ENCODE measurements at regions not wholly inside any gene's neighbourhood (a gene's known extent, or its start where the extent isn't known, plus 50 kb on each side); places are given as distances from the start of the nearest gene placed in this dataset.

- Histone ChIP-seq H3K36me3 (ENCODE audit: insufficient read depth, low read length) (no peaks in the 10 kb centered on the region), H3K9me2 (ENCODE audit: insufficient read depth, low read length) (no peaks in the 10 kb centered on the region), H3K4me2 (ENCODE audit: low read length) (no peak overlapping the region), H3K79me2 (replicated peaks; ENCODE audit: insufficient read depth, low read length) (no peaks in the 10 kb centered on the region), H3K4me3 (ENCODE audit: low read length) (no peak overlapping the region), H4K20me1 (ENCODE audit: insufficient read depth) (no peaks in the 10 kb centered on the region), H3K9ac (ENCODE audit: low read length) (no peak overlapping the region), H3K27me3 (ENCODE audit: insufficient read depth, low read depth, low read length) (no peaks in the 10 kb centered on the region), H3K9me3 (ENCODE audit: low read length) (no peaks in the 10 kb centered on the region), H3K27ac (ENCODE audit: low read length) (no peak overlapping the region), H2AFZ (ENCODE audit: low read depth, low read length) (no peak overlapping the region), H3F3A (ENCODE audit: insufficient read depth, low read length, poor library complexity, severe bottlenecking) (no peaks in the 10 kb centered on the region)
- TF ChIP-seq RAD21 (conservative IDR thresholded peaks at IDR 0.05) (no peak), MXI1 (conservative IDR thresholded peaks at IDR 0.05; ENCODE audit: poor library complexity, severe bottlenecking) (no peak), EZH2 (IDR thresholded peaks at IDR 0.05; ENCODE audit: borderline replicate concordance, insufficient read depth, low read length, poor library complexity, severe bottlenecking) (no peak), POLR2AphosphoS5 (IDR thresholded peaks at IDR 0.05) (no peak), REST (IDR thresholded peaks at IDR 0.05; ENCODE audit: borderline replicate concordance) (no peak), TAF1 (IDR thresholded peaks at IDR 0.05; ENCODE audit: low read depth) (no peak), CTCF (IDR thresholded peaks at IDR 0.05; ENCODE audit: poor library complexity, severe bottlenecking) (no peak), SMC3 (conservative IDR thresholded peaks at IDR 0.05; ENCODE audit: poor library complexity) (no peak), EP300 (conservative IDR thresholded peaks at IDR 0.05; ENCODE audit: poor library complexity, severe bottlenecking) (no peak)
Observed at GRCh38 chr2:219784178-219784577, 156.7 kb downstream of the SLC4A3 start.

- no peak overlapping the region for H3K27ac ChIP-seq (ENCODE audit: low read length)
- no peak overlapping the region for H3K4me3 ChIP-seq (ENCODE audit: low read length)
- H3K27me3 ChIP-seq (ENCODE audit: insufficient read depth, low read depth, low read length) = no peaks in the 10 kb centered on the region
- no peaks in the 10 kb centered on the region for H3F3A ChIP-seq (ENCODE audit: insufficient read depth, low read length, poor library complexity, severe bottlenecking)
- H3K9me3 ChIP-seq (ENCODE audit: low read length) = no peaks in the 10 kb centered on the region
- H3K4me2 ChIP-seq (ENCODE audit: low read length) = no peak overlapping the region
- H3K79me2 ChIP-seq (replicated peaks; ENCODE audit: insufficient read depth, low read length) = no peaks in the 10 kb centered on the region
- no peaks in the 10 kb centered on the region for H3K36me3 ChIP-seq (ENCODE audit: insufficient read depth, low read length)
- H4K20me1 ChIP-seq (ENCODE audit: insufficient read depth) = no peaks in the 10 kb centered on the region
- no peak for TF ChIP-seq TAF1 (IDR thresholded peaks at IDR 0.05; ENCODE audit: low read depth)
- no peak for TF ChIP-seq RAD21 (conservative IDR thresholded peaks at IDR 0.05)
- no peak for TF ChIP-seq CTCF (IDR thresholded peaks at IDR 0.05; ENCODE audit: poor library complexity, severe bottlenecking)
- TF ChIP-seq EP300 (conservative IDR thresholded peaks at IDR 0.05; ENCODE audit: poor library complexity, severe bottlenecking) = no peak
- TF ChIP-seq SMC3 (conservative IDR thresholded peaks at IDR 0.05; ENCODE audit: poor library complexity) = no peak
- TF ChIP-seq REST (IDR thresholded peaks at IDR 0.05; ENCODE audit: borderline replicate concordance) = no peak
- no peak for TF ChIP-seq POLR2AphosphoS5 (IDR thresholded peaks at IDR 0.05)
- TF ChIP-seq MXI1 (conservative IDR thresholded peaks at IDR 0.05; ENCODE audit: poor library complexity, severe bottlenecking) = no peak
- no peaks in the 10 kb centered on the region for H3K9me2 ChIP-seq (ENCODE audit: insufficient read depth, low read length)
- no peak overlapping the region for H2AFZ ChIP-seq (ENCODE audit: low read depth, low read length)
- no peak overlapping the region for H3K9ac ChIP-seq (ENCODE audit: low read length)
Observed at GRCh38 chr2:219789476-219789875, 162.0 kb downstream of the SLC4A3 start.
